ENCODE measurements at regions not wholly inside any gene's neighbourhood (a gene's known extent, or its start where the extent isn't known, plus 50 kb on each side); places are given as distances from the start of the nearest gene placed in this dataset.
A peak's percentile ranks its signal among the peaks of the same experiment; 100 is the strongest.

DNA sequence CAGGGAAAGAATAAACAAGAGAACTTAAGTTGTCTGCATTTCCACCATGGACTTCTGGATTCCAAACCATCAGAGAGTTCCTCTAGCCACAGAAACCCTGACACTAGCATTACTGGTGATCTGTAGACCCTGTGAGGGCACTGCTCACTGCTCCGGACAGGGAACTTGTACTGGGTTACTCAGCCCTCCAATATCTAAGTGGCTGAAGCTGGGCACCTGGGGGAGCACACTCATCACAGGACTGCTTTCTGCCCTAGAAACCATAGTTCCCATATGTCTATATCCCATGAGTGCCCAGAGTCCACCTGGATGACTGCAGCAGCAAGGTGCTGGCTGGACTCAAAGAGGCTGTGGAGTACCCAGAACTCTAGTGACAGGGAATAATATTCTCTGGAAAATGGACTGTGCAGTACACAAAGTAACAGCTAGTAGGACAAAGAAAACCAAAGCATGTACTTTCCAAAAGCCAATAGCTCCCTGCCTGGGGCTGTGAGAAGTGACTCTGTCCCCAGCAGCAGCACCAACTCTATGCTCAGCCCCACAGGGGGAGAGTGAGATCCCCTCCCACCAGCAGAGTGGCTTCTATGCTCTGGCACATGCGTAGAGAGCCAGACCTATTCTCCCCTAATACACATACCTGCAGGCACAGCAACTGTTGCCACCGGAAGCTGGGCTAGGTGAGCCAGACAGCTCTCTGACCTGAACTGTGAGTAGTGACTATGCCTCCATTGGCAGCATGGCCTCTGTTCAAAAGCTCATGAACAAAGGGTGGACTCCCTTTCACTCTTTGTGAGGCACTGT lies 472.9 kb upstream of the FTMT start:
- Histone ChIP-seq H3K4me1 (ENCODE audit: control insufficient read depth, insufficient read depth, low read length) (no peaks in the 10 kb centered on the region), H2AK9ac (replicated peaks; ENCODE audit: low read depth, low read length, poor library complexity) (peak overlapping the region; percentile 33), H3K4ac (ENCODE audit: low read depth, low read length) (no peak overlapping the region), H4K20me1 (ENCODE audit: insufficient read depth, low read length) (no peaks in the 10 kb centered on the region), H2BK15ac (ENCODE audit: low read depth, low read length) (no peak overlapping the region), H3K4me3 (ENCODE audit: insufficient read depth, low read depth, low read length) (no peak overlapping the region), H3K4me2 (ENCODE audit: low read depth, low read length) (no peak overlapping the region), H3K23ac (ENCODE audit: low read depth, low read length) (no peak overlapping the region), H3K27ac (ENCODE audit: insufficient read depth, low read length) (no peak overlapping the region), H3K79me1 (ENCODE audit: low read depth in 1 of 2, low read length in 2 of 2) (no peaks in the 10 kb centered on the region), H3K56ac (ENCODE audit: extremely low read depth, insufficient read depth, low read length) (no peak overlapping the region), H4K8ac (ENCODE audit: low read depth in 2 of 2, low read length in 2 of 2) (no peak overlapping the region), H3K9me3 (ENCODE audit: control insufficient read depth, insufficient read depth, low read length) (no peaks in the 10 kb centered on the region), H3K9ac (ENCODE audit: low read depth, low read length) (no peak overlapping the region), H2AK5ac (ENCODE audit: low read depth, low read length) (no peak overlapping the region), H4K5ac (ENCODE audit: low read depth, low read length) (no peak overlapping the region), H4K91ac (ENCODE audit: insufficient read depth, low read depth, low read length) (no peak overlapping the region), H2BK5ac (ENCODE audit: low read depth, low read length, poor library complexity, severe bottlenecking) (no peak overlapping the region), H3K27me3 (ENCODE audit: control insufficient read depth, insufficient read depth, low read length) (no peaks in the 10 kb centered on the region), H3K18ac (ENCODE audit: low read depth, low read length) (no peak overlapping the region), H3K36me3 (ENCODE audit: control insufficient read depth, insufficient read depth, low read length) (no peaks in the 10 kb centered on the region), H3K9me1 (ENCODE audit: insufficient read depth, low read length) (0 out of 2 replicates have a peak, but pooled peaks cover 3% of the 10 kb centered on the region), H2AFZ (replicated peaks; ENCODE audit: low read length, poor library complexity) (no peak overlapping the region), H3K14ac (replicated peaks; ENCODE audit: low read depth, low read length) (no peak overlapping the region), H2BK120ac (ENCODE audit: low read depth, low read length) (no peak overlapping the region), H2BK20ac (ENCODE audit: low read depth, low read length) (no peak overlapping the region)
- ChIA-PET POLR2A (ENCODE audit: unreplicated experiment) (no interaction called here), CTCF (interaction anchor here (1.1 kb wide), 1 partner anchor 12 kb away, joined by 4 read pairs; no protein-coding TSS in a partner anchor)
- WGBS, 2 experiments (ENCODE audit: extremely low coverage in 2 of 2, insufficient read length in 1 of 2), result no CpG with 5 or more reads among the region's 3 CpGs
- intact Hi-C loops (cut with micrococcal nuclease) (no loop called here), in situ Hi-C loops (cut with MboI; ENCODE audit: low sequenced_read_pairs) (no loop called here), dilution Hi-C loops (cut with HindIII; ENCODE audit: low sequenced_read_pairs, unreplicated experiment) (no loop called here)
- no TSS peak for BruUV-seq (replicated peaks)
- no peak for ATAC-seq (ENCODE audit: low read depth)
- no peak for DNase-seq
- no peak for TF ChIP-seq RFX5 (IDR thresholded peaks at IDR 0.05; ENCODE audit: low read depth, low read length)
- TF ChIP-seq ELK1 (IDR thresholded peaks at IDR 0.05; ENCODE audit: borderline replicate concordance, low read depth, low read length), result no peak
- no peak for TF ChIP-seq MAZ (IDR thresholded peaks at IDR 0.05; ENCODE audit: borderline replicate concordance, low read depth, low read length)

Data from IMR-90 (cell line).